Stomach (tissue), 4 donors: ENCODE measurements at regions not wholly inside any gene's neighbourhood (a gene's known extent, or its start where the extent isn't known, plus 50 kb on each side); places are given as distances from the start of the nearest gene placed in this dataset.
"Not testable (repeated sequence)": the region's sequence is repeated elsewhere in the genome, so short reads cannot be mapped to it uniquely, and the experiment has no call there.

Source experiments
- CTCF ChIP-seq, 7 experiments: fragments of 450-650 bp in 4 of 7; fragments of 200-600 bp in 3 of 7; sonication (generic) in 3 of 7; IDR thresholded peaks; one replicate each; pipeline ENCODE4 v1.5.1; 2016 to 2019; ENCODE audit warnings: antibody characterized with exemption in 7 of 7, control low read depth in 2 of 7, mild to moderate bottlenecking in 1 of 7
- EP300 ChIP-seq: sonication (generic); formaldehyde crosslinking; IDR thresholded peaks from one replicate; pipeline ENCODE4 v1.6.1; 2017; ENCODE audit warnings: antibody characterized with exemption

- TF ChIP-seq CTCF (IDR thresholded peaks at IDR 0.05); EP300: not testable (repeated sequence)
Measured at GRCh38 chr4:117745379-117745778, 288.9 kb upstream of the NDST3 start.
